Left cardiac atrium (tissue), 4 donors: ENCODE measurements at regions not wholly inside any gene's neighbourhood (a gene's known extent, or its start where the extent isn't known, plus 50 kb on each side); places are given as distances from the start of the nearest gene placed in this dataset.
"Not testable (repeated sequence)": the region's sequence is repeated elsewhere in the genome, so short reads cannot be mapped to it uniquely, and the experiment has no call there.

ENCODE experiments used
- ATAC-seq, 2 donors: fragments of 200-7000 bp; cut with Tn5 transposase; one replicate each; pipeline ENCODE4 v1.9.1; 2020; ENCODE audit warnings: mild to moderate bottlenecking in 2 of 2, moderate library complexity in 2 of 2
- DNase-seq: peaks from one replicate; pipeline ENCODE4 v3.0.0-alpha.2; 2020
- intact Hi-C, 2 donors: fragments of 100-400 bp; cut with DNase I; formaldehyde crosslinking; loops; one replicate each; pipeline versions ENCODE4 v1.14.1 to v1.15.1; 2022 to 2023
- donor health status: DM: no; HTN: yes; CAD: no.
- donor health status: DM: no; HTN: yes; CAD: no; lungs with severe emphysema.
- donor health status: DM: yes; HTN: yes; CAD: no.
- donor health status: Dilated cardiomyopathy.

DNA sequence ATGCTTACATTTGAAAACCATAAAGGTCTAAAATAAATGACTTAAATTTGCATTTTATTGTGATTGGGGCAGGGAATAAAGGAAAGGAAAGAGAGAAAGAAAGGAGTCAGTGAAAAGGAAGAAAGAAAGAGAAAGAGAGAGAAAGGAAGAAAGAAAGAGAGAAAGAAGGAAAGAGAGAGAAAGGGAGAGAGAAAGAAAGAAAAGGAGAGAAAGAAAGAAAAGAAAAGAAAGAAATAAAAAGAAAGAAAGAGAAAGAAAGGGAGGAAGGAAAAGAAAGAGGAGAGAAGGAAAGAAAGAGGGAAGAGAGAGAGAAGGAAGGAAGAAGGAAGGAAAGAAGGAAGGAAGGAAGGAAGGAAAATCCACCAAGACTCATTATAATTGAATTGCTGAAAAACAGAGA is 222.8 kb downstream of the RMST start:
- intact Hi-C loops = no loop called here
- ATAC-seq (no peak), DNase-seq (no peak)

DNA sequence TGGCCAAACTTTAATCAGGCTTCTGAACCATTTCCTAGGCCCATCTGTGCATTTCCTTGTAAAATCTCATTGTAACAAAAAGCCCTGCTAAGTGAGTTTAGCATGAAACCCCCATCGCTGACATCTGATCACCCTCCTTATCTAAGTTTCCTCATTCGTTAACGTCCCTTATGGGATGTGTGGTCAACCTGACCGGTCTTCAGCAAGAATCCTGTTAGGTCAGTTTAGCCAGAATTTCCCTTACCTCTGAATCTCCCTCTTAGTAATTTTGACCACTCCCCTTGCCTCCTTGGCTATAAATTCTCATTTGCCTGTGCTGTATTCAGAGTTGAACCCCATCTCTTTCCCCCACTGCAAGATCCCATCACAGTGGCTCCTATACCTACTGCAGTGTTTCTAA is 239.3 kb downstream of the RMST start:
- ATAC-seq (no peak), DNase-seq (no peak)
- intact Hi-C loops = no loop called here

DNA sequence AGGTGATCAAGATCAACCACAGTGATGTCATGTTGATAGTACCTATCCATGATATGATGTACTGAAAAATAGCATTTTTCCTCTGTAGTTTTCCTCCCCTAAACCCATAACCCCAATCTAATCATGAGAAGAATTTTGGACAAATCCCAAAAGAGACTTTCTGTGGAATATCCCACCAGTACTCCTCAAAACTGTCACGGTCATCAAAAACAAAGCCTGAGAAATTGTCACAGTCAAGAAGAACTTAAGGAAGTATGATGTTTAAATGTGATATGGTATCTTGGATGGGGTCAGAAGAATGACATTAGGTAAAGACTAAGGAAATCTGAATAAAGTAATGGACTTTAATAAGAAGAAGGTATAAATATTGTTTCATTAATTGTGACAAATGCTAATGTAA is 248.8 kb downstream of the RMST start:
- intact Hi-C loops = no loop called here
- no peak for DNase-seq
- ATAC-seq = no peak

DNA sequence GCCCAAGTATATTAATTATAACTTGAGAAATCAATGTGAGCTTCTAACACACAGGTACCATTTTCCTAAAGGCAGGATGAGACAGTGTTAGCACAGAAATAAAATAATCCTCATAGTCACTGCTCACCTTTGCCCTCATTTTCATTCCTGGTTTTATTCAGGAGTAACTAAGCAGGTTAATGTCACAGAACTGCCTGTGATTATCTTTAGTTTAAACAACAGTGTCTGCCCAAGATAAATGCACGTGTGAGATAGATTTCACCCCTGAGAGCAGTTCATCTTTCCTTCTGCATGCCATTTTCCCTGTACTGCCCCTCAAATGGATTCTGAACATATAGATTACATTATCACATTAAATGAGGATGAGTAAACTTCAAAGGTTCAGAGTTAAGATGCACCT is 250.7 kb downstream of the RMST start:
- DNase-seq = no peak
- intact Hi-C loops = no loop called here
- no peak for ATAC-seq

DNA sequence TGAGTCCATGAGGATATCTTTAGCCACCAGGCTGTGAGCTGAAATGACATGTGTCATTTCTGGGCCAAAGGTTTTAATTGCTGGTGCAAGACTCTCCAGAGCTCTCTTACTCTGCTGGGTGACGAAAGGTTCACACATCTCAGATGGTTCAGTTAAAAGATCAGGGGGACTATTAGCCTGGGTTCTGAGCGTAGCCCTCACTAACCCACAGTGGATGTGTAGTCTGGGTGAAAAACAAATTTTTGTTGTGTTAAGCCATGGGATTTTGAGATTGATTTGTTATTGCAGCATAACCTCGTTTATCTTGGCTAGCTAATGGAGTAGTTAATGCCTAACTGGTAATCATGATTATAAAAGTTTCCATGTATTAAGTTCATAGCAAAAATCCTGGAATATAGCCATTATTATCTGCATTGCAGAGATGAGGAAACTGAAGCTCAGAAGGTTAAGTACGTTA is 251.5 kb downstream of the RMST start:
- ATAC-seq (peak in 1 of 2 donors; percentile 44), DNase-seq (no peak)
- intact Hi-C loops = no loop called here

DNA sequence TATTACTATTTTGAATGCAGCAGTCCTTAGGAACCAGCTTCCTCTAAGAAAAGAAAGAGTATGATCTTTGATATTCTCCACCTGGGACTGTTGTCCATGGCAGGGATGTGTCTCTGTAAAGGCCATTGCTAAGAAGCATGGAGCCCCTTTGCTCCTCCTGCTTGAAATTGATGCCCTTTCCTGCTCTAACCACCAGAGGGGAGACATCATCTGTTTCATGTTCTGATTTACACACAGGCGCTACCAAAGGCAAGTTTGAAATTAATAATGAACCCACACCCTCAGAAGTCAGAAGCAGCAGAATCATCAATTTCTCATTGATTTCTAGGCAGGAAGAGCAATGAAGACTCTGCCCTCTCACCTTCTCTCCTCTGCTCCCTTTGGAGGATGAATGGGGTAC is 253.8 kb downstream of the RMST start:
- ATAC-seq = peak in 1 of 2 donors; percentile 39
- DNase-seq = no peak
- intact Hi-C loops = no loop called here

DNA sequence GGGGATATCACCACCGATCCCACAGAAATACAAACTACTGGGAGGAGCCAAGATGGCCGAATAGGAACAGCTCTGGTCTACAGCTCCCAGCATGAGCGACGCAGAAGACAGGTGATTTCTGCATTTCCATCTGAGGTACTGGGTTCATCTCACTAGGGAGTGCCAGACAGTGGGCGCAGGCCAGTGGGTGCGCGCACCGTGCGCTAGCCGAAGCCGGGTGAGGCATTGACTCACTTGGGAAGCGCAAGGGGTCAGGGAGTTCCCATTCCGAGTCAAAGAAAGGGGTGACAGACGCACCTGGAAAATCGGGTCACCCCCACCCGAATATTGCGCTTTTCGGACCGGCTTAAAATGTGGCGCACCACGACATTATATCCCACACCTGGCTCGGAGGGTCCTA is 261.2 kb downstream of the RMST start:
- DNase-seq, ATAC-seq: not testable (repeated sequence)

DNA sequence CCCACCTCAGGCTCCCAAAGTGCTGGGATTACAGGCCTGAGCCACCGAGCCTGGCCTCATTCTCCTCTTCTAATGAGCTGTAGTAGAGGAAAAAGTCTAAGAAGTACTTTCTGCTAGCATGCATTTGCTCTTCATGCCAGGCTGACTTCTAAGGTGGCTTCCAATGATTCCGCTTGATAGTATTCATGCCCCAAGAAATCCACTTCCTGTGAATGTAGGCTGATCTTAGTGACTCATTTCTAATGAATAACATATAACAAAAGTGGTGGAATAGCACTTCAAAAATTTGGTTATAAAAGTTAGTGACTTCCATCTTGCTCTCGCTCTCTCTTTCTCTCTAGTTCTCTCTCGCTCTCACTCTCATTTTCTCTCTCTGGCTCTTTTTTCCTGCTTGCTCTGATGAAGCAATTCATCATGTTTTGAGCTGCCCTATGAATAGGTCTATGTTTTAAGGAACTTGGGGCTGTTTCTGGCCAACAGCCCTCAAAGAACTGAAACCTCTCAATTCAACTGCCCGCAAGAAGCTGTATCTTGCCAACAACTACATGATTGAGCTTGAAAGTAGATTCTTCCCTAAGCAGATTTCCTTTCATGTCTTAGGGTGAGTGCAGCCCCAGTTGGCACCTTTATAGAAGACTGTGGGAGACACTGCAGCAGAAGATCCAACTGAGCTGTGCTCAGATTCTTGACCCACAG is 282.9 kb downstream of the RMST start:
- ATAC-seq = no peak

More for the DNA sequence above, 261.2 kb downstream of the RMST start:
- intact Hi-C loops = not testable (repeated sequence)

DNA sequence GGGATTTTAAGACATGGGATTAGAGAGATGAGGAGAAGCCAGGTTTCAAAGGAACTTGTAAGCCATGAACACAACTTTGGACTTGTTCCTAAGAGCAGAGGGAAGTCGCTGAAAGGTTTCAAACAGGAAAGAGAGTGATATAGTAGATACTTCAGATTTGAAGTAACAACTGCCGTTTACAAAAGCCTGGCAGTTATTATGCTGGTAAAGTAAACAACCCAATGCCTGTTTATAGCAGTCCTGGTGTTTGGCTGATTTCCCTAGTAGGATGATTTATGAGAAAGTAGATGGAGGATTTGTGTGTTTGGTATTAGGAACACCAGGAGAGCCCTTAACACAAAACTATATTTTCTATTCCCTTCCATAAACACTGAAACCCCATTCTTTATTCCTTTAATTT is 285.7 kb downstream of the RMST start:
- intact Hi-C loops = no loop called here

More for the DNA sequence above, 282.9 kb downstream of the RMST start:
- intact Hi-C loops = no loop called here
- DNase-seq = no peak

DNA sequence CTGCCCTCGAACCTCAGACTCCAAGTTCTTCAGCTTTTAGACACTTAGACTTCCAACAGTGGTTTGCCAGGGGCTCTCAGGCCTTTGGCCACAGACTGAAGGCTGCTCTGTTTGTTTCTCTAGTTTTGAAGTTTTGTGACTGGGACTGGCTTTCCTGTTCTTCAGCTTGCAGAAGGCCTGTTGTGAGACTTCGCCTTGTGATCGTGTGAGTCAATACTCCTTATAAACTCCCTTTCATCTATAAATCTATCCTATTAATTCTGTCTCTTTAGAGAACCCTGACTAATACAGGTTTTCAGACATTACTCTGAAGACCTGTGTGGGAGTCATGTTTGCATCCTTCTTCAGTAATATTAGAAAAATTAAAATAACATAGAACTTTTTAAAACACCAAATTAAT is 289.1 kb downstream of the RMST start:
- intact Hi-C loops = no loop called here
- DNase-seq (no peak), ATAC-seq (no peak)

More for the DNA sequence above, 285.7 kb downstream of the RMST start:
- no peak for ATAC-seq
- no peak for DNase-seq

DNA sequence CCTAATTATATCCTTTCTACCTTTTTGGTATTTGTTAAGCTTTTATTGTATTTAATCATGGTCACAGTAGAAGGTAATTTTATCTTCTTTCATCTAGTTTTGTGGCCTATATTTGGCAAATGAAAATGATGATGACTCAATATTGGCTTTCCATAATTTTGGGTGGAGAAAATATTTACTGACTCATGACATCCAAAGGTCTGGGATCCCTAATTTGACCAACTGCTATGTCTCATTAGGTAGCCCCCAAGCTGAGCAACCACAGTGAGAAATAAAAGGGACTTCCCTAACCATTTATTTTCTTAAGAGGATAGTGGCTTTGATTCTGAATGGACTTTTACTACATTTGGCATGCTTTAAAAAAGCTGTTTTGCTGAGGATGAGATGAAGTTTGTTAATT is 289.5 kb downstream of the RMST start:
- ATAC-seq (no peak), DNase-seq (no peak)
- intact Hi-C loops = no loop called here

DNA sequence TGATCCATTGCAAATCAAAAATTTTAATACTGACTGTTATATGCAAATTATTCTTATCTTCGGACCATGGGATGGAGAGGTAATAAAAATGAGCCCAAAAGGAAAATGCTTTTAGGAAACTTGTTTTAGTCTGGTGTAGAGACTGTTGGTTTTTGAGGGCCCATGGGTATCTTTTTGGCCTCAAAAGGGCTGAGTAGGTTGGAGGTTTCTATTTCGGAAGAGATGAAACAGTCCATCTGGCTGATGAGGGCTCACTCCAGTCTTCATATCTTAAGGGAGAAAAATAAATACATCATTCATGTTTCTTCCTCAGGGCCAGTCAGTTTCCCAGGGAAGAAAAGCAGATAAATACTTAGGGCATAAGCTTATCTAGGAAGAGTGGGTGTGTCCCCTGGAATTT is 290.7 kb downstream of the RMST start:
- intact Hi-C loops = no loop called here
- no peak for DNase-seq
- ATAC-seq = peak in 1 of 2 donors; percentile 25

DNA sequence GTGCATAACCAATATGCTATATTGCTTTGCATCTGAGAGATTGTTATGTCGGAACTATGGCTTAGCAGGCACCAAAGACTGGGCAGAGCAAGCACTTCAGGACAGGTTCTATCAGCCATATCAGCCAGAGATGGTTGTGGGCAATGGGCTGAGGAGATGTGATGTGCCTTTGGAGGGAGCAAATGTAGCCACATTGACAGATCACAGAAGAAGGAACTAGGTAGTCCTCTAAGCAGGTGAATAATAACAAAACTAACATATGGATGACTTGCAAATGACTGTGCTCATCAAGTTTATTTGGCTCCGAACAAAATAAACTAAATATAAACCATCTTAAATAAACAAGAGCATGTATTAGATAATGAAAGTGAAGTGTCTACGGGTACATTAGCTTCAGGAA is 291.7 kb downstream of the RMST start:
- intact Hi-C loops = no loop called here
- ATAC-seq = no peak
- no peak for DNase-seq

DNA sequence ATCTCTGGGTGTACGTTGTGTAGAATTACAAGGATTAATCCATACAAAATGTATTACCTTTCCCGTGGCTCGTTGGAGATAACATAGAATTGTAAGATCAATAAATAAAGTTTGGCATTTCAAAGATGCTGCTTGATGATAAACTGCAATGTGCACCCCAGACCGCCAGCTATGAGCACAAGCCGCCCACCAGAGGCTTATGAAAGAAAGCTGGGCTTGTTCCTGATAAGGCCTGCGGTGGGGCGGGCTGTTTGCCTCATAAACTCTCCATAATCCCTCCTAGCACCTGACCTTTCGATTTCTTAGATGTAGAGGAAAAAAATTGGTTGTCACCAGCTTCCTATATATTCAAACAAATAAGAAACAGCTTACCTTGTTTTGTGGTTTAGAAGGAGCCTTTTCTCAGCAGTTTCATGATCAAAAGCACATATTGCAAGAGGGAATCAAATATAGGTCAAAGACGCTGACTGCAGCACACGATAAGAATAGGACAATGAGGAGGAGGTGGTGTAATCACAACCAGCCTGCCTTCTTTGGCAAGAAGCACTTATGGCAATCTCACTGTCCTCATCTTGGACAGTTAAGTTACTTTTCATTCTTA is 293.6 kb downstream of the RMST start:
- intact Hi-C loops = no loop called here
- DNase-seq (no peak), ATAC-seq (peak in 1 of 2 donors; percentile 21)

DNA sequence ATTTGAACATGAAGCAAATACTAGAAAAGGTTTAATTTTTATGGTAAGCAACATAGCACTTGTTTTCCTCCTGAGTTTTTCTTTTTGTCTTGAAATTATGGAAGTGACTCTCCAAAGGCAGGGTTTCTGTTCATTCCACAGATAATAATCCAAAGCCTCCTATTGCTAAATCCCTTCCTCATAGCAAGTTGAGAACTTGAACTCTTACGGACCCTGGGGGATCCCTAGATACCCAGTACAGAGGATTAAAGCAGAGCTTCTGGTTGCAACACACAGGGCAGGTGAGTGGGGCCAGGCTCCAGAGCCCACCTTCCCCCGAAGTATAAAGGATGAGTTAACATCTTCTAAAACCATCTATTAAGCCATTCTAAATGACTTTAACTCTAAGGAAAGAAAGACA is 294.1 kb downstream of the RMST start:
- intact Hi-C loops = no loop called here
- ATAC-seq = no peak
- no peak for DNase-seq

DNA sequence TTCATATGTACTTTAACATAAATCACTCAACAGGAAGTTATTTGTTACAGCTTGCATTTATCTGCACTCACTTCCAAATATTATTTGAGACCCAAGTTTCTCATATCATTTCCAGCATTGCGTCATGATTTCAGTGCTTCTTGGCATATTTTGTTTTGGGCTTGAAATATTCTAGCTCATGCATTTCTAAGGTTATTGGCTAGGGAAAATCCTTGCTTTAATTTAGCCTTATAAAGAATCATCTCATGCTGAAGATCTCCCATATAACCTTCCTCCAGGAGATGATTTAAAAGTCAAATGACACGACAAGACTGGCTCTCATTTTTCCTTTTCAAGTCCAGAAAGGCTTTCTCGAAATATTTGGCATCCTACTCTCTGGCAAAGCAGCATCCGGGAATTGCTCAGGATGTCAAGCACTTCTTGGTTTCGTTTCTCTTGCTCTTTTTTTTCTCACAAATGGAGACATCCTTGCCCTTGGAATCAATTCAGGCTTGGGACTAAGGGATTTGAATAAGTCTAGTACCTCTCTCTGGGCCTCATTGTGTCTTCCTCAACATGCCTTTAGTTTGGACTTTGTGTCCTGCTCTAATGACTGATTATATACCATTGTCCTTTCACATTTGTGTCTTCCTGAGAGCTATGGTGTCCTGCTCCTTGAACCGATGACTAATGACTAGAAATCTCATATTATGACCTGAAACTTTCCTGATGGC is 295.0 kb downstream of the RMST start:
- no peak for DNase-seq
- intact Hi-C loops = no loop called here
- peak; percentile 36 to 51 for ATAC-seq

DNA sequence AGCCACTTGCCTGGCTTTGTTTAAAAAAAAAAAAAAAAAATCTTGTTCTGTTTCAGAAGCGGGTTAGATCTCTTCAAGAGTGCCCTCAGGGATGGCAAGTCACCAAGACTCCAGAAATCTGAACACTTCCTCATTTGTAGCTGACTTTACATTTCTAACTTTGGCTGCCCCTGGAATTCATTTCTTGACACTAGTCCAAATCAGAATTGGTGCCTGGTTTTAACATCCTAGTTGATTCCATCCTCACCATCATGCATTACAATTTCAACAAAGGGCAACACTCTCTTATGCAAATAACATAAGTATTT is 295.5 kb downstream of the RMST start:
- DNase-seq (no peak), ATAC-seq (no peak)
- intact Hi-C loops = no loop called here

DNA sequence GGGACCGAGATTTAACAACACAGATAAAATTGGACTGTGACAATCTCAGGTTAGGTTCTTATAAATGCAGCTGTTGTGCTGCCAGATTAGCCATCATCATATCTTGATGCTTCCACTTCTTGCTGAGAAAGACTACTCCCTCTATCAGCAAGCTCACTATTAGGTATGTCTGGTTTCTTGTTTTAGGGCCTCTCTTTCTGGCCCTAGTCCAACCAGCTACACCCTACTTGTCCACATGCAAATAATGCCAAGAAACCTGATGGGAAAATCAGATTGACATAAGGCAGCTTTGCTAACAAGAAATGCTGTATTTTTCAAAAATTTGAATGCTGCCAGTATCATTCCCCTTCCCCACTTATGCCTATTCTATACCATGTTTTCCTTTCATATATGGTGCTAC is 296.0 kb downstream of the RMST start:
- no peak for ATAC-seq

DNA sequence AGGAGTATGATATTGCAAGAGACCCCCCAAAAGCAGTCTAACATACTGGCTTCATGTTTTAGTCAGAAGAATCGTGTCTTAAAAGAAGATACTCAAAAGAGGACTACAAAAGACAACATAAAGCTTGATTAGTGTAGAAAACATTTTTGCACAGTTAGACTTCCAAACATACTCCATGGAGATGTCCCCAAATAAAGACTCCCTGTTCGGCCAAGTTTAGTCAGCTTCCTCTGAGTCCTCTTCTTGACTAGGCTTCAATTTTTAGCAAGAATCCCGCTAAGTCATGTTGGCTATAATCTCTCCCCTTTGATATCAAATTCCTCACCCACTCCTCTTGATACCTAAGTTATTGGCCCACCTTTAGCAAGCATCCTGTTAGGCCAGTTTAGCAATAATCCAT is 298.0 kb downstream of the RMST start:
- DNase-seq (no peak), ATAC-seq (peak; percentile 67 to 77)
- intact Hi-C loops = no loop called here

More for the DNA sequence above, 296.0 kb downstream of the RMST start:
- DNase-seq = no peak
- intact Hi-C loops = no loop called here

DNA sequence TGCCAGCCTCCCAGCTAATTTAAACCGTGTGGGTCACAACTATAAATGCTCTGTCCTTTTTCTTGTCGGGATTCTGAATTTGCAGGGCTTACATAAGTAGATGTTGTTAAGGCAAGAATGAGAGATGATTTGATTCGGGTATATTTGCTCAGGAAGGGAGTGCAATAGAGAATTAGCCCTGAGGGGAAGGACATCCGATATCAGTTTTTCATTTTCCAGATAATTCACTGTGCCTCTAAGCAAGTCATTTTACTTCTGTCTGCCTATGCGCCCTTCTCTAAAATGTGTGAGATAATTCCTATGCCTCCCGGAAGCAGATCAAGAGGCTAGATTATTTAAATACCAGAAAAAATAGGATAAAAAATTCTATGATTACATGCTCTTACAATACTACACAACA is 300.5 kb downstream of the RMST start:
- intact Hi-C loops = no loop called here
- ATAC-seq = no peak
- DNase-seq = no peak

DNA sequence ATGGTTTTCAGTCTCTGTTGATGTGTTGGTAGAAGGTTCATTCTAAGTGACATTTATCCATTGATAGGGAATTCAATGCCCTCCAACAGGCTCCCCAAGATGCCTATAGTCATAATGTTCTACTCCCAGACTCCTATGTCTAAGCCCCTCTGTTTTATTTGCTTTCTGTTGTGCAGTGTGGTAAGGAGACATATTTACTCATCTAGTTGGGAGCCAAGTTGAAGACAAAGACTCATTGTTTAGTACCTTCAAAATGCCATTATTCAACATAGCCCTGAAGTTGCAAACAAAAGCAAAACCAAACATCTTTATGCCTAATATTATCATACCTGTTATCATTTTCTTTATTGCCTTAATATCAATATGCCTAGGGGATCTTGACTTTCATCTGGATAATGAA is 302.1 kb downstream of the RMST start:
- no peak for ATAC-seq
- DNase-seq = no peak
- intact Hi-C loops = no loop called here
